PC-3 (cell line): ENCODE measurements at regions not wholly inside any gene's neighbourhood (a gene's known extent, or its start where the extent isn't known, plus 50 kb on each side); places are given as distances from the start of the nearest gene placed in this dataset.
A peak's percentile ranks its signal among the peaks of the same experiment; 100 is the strongest.

Experiments
- ATAC-seq: fragments of 200-7000 bp; cut with Tn5 transposase; 2 replicates; pipeline ENCODE4 v1.9.1; 2020; ENCODE audit warnings: mild to moderate bottlenecking, moderate library complexity
- BruUV-seq: library from RNA; stranded (reverse); fragments of 400-500 nt; replicated peaks from 2 replicates; lab custom pipeline; 2021; lab: Mats Ljungman, UMichigan
- CTCF ChIA-PET: fragments of 300-600 bp; sonication (Branson Sonifier 250); formaldehyde crosslinking; loops from one replicate; lab custom pipeline; 2022; ENCODE audit warnings: antibody characterized with exemption; lab: Charles Lee
- POLR2A ChIA-PET: fragments of 300-600 bp; sonication (Branson Sonifier 250); formaldehyde crosslinking; loops from one replicate; lab custom pipeline; 2022; ENCODE audit warnings: antibody characterized with exemption; ENCODE audit not compliant: unreplicated experiment; lab: Charles Lee
- DNase-seq: peaks from one replicate; pipeline ENCODE4 v3.0.0-alpha.2; 2015
- H2AFZ ChIP-seq: fragments of 300-600 bp; sonication (generic); 2 replicates; pipeline ENCODE4 v1.6.0; 2016; ENCODE audit warnings: antibody characterized with exemption, low read length
- H3F3A ChIP-seq: fragments of 300-600 bp; sonication (generic); one replicate; pipeline ENCODE4 v1.6.0; 2017; ENCODE audit warnings: antibody characterized with exemption, low read length, control low read depth, mild to moderate bottlenecking; ENCODE audit not compliant: unreplicated experiment
- H3K27ac ChIP-seq: fragments of 300-600 bp; sonication (generic); 2 replicates; pipeline ENCODE4 v1.5.1; 2016; ENCODE audit warnings: mild to moderate bottlenecking, low read length
- H3K27me3 ChIP-seq: fragments of 300-600 bp; sonication (generic); 2 replicates; pipeline ENCODE4 v1.6.1; 2016; ENCODE audit warnings: low read length, mixed read lengths
- H3K36me3 ChIP-seq: fragments of 300-600 bp; sonication (generic); 2 replicates; pipeline ENCODE4 v1.6.1; 2016; ENCODE audit warnings: low read depth, mixed run types, low read length, mixed read lengths
- H3K4me1 ChIP-seq: fragments of 300-600 bp; sonication (generic); 2 replicates; pipeline ENCODE4 v1.5.1; 2016; ENCODE audit warnings: low read length; ENCODE audit not compliant: insufficient read depth
- H3K4me2 ChIP-seq: fragments of 300-600 bp; sonication (generic); 2 replicates; pipeline ENCODE4 v1.6.0; 2016; ENCODE audit warnings: low read length
- H3K4me3 ChIP-seq: fragments of 300-600 bp; sonication (generic); 2 replicates; pipeline ENCODE4 v1.5.1; 2016; ENCODE audit warnings: mild to moderate bottlenecking, low read length, mixed read lengths
- H3K79me2 ChIP-seq: fragments of 300-600 bp; sonication (generic); 2 replicates; pipeline ENCODE4 v1.6.1; 2017; ENCODE audit warnings: low read length, mixed read lengths
- H3K9ac ChIP-seq: fragments of 300-600 bp; sonication (generic); 2 replicates; pipeline ENCODE4 v1.6.0; 2016; ENCODE audit warnings: mild to moderate bottlenecking, low read length
- H3K9me2 ChIP-seq: fragments of 300-600 bp; sonication (generic); replicated peaks from 2 replicates; pipeline ENCODE4 v1.6.1; 2016; ENCODE audit warnings: mixed run types, low read length, mixed read lengths
- H3K9me3 ChIP-seq: fragments of 300-600 bp; sonication (generic); 2 replicates; pipeline ENCODE4 v1.6.1; 2016; ENCODE audit warnings: low read length, mixed read lengths
- H4K20me1 ChIP-seq: fragments of 300-600 bp; sonication (generic); 2 replicates; pipeline ENCODE4 v1.6.1; 2016; ENCODE audit warnings: low read length, mixed read lengths
- EZH2 ChIP-seq: fragments of 300-600 bp; sonication (generic); IDR thresholded peaks from one replicate; pipeline ENCODE4 v1.6.1; 2017; ENCODE audit warnings: antibody characterized with exemption, mild to moderate bottlenecking, low read length; ENCODE audit not compliant: unreplicated experiment
- EZH2phosphoT487 ChIP-seq: fragments of 300-600 bp; sonication (generic); IDR thresholded peaks from 2 replicates; pipeline ENCODE4 v1.6.1; 2018; ENCODE audit warnings: mild to moderate bottlenecking, antibody characterized with exemption, low read length, borderline replicate concordance
- intact Hi-C: fragments of 100-400 bp; cut with micrococcal nuclease; formaldehyde crosslinking; loops from 2 replicates; pipeline ENCODE4 v1.9.0; 2023
- TF ChIP-seq, protein P1 (sequence below): fragments of 300-600 bp; sonication (generic); conservative IDR thresholded peaks from 2 replicates; pipeline ENCODE4 v1.5.1; 2017; ENCODE audit warnings: antibody characterized with exemption, low read depth, mild to moderate bottlenecking, low read length

DNA sequence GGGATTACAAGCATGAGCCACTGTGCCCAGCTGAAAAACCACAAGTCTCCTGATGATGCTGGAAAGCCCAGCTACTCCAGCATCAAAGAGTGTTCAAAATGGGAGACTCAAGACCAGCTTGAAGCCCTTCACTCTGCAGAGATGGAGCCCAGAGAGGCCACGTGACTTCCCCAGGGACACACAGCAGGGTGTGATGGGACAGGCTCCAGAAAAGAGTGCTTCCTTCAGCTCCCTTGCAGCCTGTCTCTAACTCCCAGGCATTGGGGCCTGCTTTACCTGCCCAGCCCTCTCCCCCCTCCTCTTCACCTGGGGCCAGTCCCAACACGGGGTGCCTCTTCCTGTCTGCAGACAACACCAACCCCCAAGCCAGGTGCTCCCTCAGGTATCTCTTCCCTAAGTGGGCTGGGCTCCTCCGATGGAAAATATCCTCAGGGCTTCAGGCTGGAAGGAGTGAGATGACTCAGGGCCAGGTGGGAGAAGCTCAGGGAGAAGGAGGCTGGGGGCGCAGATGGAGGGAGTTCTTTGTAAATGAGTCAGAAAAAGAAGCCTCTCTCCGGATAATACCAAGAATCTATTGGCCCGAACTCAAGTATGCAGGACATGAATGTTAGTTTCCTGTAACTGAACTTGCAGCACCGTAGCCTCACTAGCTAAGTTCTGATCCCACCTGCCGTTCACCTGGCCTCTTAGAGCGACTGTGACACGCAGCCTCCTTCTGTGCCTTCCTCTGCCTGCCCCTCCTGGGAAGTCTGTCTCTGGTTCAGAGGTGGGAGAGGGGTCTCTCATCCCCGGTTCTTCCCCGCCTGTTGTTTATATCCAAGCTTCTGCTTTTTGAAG, 326.6 kb downstream of the MN1 start:
- Histone ChIP-seq H3K79me2 (peaks cover 23% of the 10 kb centered on the region), H3K4me3 (0 out of 2 replicates have a peak overlapping the region, but pooled peaks have one; percentile 18), H3K9me3 (no peaks in the 10 kb centered on the region), H3K36me3 (no peaks in the 10 kb centered on the region), H3F3A (peaks cover 5% of the 10 kb centered on the region), H3K4me1 (peaks cover 48% of the 10 kb centered on the region), H3K9ac (peak overlapping the region; percentile 79), H4K20me1 (no peaks in the 10 kb centered on the region), H3K27me3 (no peaks in the 10 kb centered on the region), H3K4me2 (peak overlapping the region; percentile 72), H3K27ac (peak overlapping the region; percentile 99), H3K9me2 (no peaks in the 10 kb centered on the region), H2AFZ (0 out of 2 replicates have a peak overlapping the region, but pooled peaks have one; percentile 15)
- intact Hi-C loops: loop anchor here (5.0 kb wide), 1 partner anchor 53 kb away; no protein-coding TSS in a partner anchor
- BruUV-seq: no TSS peak
- CTCF ChIA-PET: interaction anchor here (0.7 kb wide), 1 partner anchor 196 kb away, joined by 3 read pairs; no protein-coding TSS in a partner anchor
- TF ChIP-seq EZH2: no peak
- TF ChIP-seq EZH2phosphoT487: no peak
- TF ChIP-seq, protein P1, sequence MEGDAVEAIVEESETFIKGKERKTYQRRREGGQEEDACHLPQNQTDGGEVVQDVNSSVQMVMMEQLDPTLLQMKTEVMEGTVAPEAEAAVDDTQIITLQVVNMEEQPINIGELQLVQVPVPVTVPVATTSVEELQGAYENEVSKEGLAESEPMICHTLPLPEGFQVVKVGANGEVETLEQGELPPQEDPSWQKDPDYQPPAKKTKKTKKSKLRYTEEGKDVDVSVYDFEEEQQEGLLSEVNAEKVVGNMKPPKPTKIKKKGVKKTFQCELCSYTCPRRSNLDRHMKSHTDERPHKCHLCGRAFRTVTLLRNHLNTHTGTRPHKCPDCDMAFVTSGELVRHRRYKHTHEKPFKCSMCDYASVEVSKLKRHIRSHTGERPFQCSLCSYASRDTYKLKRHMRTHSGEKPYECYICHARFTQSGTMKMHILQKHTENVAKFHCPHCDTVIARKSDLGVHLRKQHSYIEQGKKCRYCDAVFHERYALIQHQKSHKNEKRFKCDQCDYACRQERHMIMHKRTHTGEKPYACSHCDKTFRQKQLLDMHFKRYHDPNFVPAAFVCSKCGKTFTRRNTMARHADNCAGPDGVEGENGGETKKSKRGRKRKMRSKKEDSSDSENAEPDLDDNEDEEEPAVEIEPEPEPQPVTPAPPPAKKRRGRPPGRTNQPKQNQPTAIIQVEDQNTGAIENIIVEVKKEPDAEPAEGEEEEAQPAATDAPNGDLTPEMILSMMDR: no peak
- ATAC-seq: peak; percentile 61
- POLR2A ChIA-PET: interaction anchor here (0.5 to 0.7 kb wide), 2 partner anchors 69 to 444 kb away, joined by 3 to 6 read pairs; no protein-coding TSS in a partner anchor
- peak; percentile 97 for DNase-seq

DNA sequence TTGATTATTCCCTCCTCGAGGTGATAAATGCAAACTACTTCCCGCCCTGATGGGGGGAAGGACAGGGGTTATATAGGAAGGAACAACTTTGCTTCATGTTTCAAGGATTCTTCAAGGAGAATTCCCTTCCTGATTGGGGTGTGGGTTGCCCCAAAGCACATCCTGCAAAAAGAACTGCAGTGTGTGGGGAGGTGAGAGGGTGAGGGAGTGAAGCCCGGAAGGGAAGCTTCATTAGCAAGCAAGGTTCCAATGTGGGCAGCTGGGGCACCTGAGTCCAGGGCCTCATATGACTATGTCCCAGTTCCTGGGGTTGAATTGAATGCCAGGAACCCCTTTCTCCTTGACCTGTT, 326.0 kb downstream of the MN1 start:
- ChIA-PET POLR2A (no interaction called here), CTCF (no interaction called here)
- H2AFZ ChIP-seq: 0 out of 2 replicates have a peak overlapping the region, but pooled peaks have one; percentile 15
- H4K20me1 ChIP-seq: no peaks in the 10 kb centered on the region
- peaks cover 5% of the 10 kb centered on the region for H3F3A ChIP-seq
- TF ChIP-seq, protein P1: no peak
- TF ChIP-seq EZH2phosphoT487: no peak
- no peak for TF ChIP-seq EZH2
- H3K27me3 ChIP-seq: no peaks in the 10 kb centered on the region
- H3K4me2 ChIP-seq: peak overlapping the region; percentile 72
- 0 out of 2 replicates have a peak overlapping the region, but pooled peaks have one; percentile 18 for H3K4me3 ChIP-seq
- peak overlapping the region; percentile 79 for H3K9ac ChIP-seq
- BruUV-seq: TSS peak; percentile 60
- intact Hi-C loops: loop anchor here (5.0 kb wide), 1 partner anchor 53 kb away; no protein-coding TSS in a partner anchor
- no peaks in the 10 kb centered on the region for H3K9me2 ChIP-seq
- H3K79me2 ChIP-seq: peaks cover 28% of the 10 kb centered on the region
- H3K36me3 ChIP-seq: no peaks in the 10 kb centered on the region
- DNase-seq (peak; percentile 23), ATAC-seq (peak; percentile 7; the same call in 1 of the 2 replicates)
- H3K27ac ChIP-seq: peak overlapping the region; percentile 99
- peaks cover 54% of the 10 kb centered on the region for H3K4me1 ChIP-seq
- H3K9me3 ChIP-seq: no peaks in the 10 kb centered on the region
